ENCODE measurements at regions not wholly inside any gene's neighbourhood (a gene's known extent, or its start where the extent isn't known, plus 50 kb on each side); places are given as distances from the start of the nearest gene placed in this dataset.
A peak's percentile ranks its signal among the peaks of the same experiment; 100 is the strongest.

DNA sequence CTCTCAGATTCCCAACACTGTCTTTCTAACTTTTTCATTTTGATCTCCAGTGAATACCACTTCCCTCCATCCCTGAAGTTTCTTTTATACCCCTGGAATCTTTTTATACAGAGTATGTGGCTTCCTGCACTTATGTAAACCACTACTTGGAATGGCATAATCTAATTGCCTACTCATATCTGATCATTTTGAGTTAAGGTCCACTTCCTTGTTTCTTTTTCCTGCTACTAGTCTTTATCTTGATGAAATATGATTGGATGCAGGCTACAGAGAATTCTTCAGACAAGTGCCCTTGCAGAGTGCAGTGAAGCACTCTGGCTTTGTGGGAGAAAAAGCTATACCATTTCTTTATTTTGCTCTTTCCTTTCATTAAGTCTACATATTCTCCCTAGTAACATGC lies 325.3 kb upstream of the ADAMTS5 start:
- H3K79me2 ChIP-seq (ENCODE audit: control insufficient read depth, insufficient read depth, low read length, poor library complexity) = no peaks in the 10 kb centered on the region
- no peak overlapping the region for H2BK5ac ChIP-seq (ENCODE audit: low read depth, low read length, poor library complexity)
- H3K4ac ChIP-seq (ENCODE audit: low read depth, low read length) = no peak overlapping the region
- no peak overlapping the region for H2AK5ac ChIP-seq (ENCODE audit: low read length)
- H4K12ac ChIP-seq (ENCODE audit: low read depth, low read length) = no peak overlapping the region
- H3K9me3 ChIP-seq (ENCODE audit: insufficient read depth, low read depth, low read length) = no peaks in the 10 kb centered on the region
- H3K4me3 ChIP-seq (ENCODE audit: low read depth, low read length) = no peak overlapping the region
- no peak overlapping the region for H2BK12ac ChIP-seq (ENCODE audit: low read length)
- no peak overlapping the region for H2BK120ac ChIP-seq (ENCODE audit: insufficient read depth, low read length, poor library complexity)
- no peak overlapping the region for H4K91ac ChIP-seq (ENCODE audit: low read depth, low read length)
- no peak overlapping the region for H3K23ac ChIP-seq (ENCODE audit: low read length)
- no peaks in the 10 kb centered on the region for H3K79me1 ChIP-seq (ENCODE audit: low read length)
- no peak overlapping the region for H2AFZ ChIP-seq (ENCODE audit: insufficient read depth, low read length, poor library complexity)
- no peak overlapping the region for H3K27ac ChIP-seq (ENCODE audit: low read depth, low read length)
- DNase-seq = peak in 1 of 2 donors; percentile 9
- no peak overlapping the region for H3K18ac ChIP-seq (ENCODE audit: low read length)
- no peak overlapping the region for H4K8ac ChIP-seq (ENCODE audit: low read depth, low read length)
- no peaks in the 10 kb centered on the region for H3K36me3 ChIP-seq (ENCODE audit: control insufficient read depth in 1 of 2, insufficient read depth in 2 of 2, low read length in 2 of 2)
- no peak overlapping the region for H3K14ac ChIP-seq (ENCODE audit: low read length)
- H3K27me3 ChIP-seq (ENCODE audit: insufficient read depth, low read length) = no peaks in the 10 kb centered on the region
- no peak overlapping the region for H3K9ac ChIP-seq (ENCODE audit: low read length)
- no peak overlapping the region for H3K4me2 ChIP-seq (ENCODE audit: low read length)
- H3K4me1 ChIP-seq (ENCODE audit: control insufficient read depth in 1 of 2, insufficient read depth in 2 of 2, low read length in 2 of 2) = no peaks in the 10 kb centered on the region

GRCh38 chr21:27291006-27291405 lies 324.1 kb upstream of the ADAMTS5 start:
- Histone ChIP-seq H3K4ac (ENCODE audit: low read depth, low read length) (no peak overlapping the region), H3K4me3 (ENCODE audit: low read depth, low read length) (no peak overlapping the region), H3K4me2 (ENCODE audit: low read length) (no peak overlapping the region), H2AFZ (ENCODE audit: insufficient read depth, low read length, poor library complexity) (no peak overlapping the region), H3K9ac (ENCODE audit: low read length) (no peak overlapping the region), H3K4me1 (ENCODE audit: control insufficient read depth in 1 of 2, insufficient read depth in 2 of 2, low read length in 2 of 2) (no peaks in the 10 kb centered on the region), H3K9me3 (ENCODE audit: insufficient read depth, low read depth, low read length) (no peaks in the 10 kb centered on the region), H3K36me3 (ENCODE audit: control insufficient read depth in 1 of 2, insufficient read depth in 2 of 2, low read length in 2 of 2) (no peaks in the 10 kb centered on the region), H3K79me1 (ENCODE audit: low read length) (no peaks in the 10 kb centered on the region), H4K8ac (ENCODE audit: low read depth, low read length) (no peak overlapping the region), H2BK5ac (ENCODE audit: low read depth, low read length, poor library complexity) (no peak overlapping the region), H3K23ac (ENCODE audit: low read length) (no peak overlapping the region), H3K14ac (ENCODE audit: low read length) (no peak overlapping the region), H2AK5ac (ENCODE audit: low read length) (no peak overlapping the region), H3K79me2 (ENCODE audit: control insufficient read depth, insufficient read depth, low read length, poor library complexity) (no peaks in the 10 kb centered on the region), H2BK120ac (ENCODE audit: insufficient read depth, low read length, poor library complexity) (no peak overlapping the region), H4K12ac (ENCODE audit: low read depth, low read length) (no peak overlapping the region), H3K27me3 (ENCODE audit: insufficient read depth, low read length) (no peaks in the 10 kb centered on the region), H2BK12ac (ENCODE audit: low read length) (no peak overlapping the region), H3K27ac (ENCODE audit: low read depth, low read length) (no peak overlapping the region), H3K18ac (ENCODE audit: low read length) (no peak overlapping the region), H4K91ac (ENCODE audit: low read depth, low read length) (no peak overlapping the region)
- WGBS (ENCODE audit: extremely low coverage, insufficient coverage, insufficient read length) = no CpG with 5 or more reads among the region's 1 CpG
- peak; percentile 8 to 82 for DNase-seq

DNA sequence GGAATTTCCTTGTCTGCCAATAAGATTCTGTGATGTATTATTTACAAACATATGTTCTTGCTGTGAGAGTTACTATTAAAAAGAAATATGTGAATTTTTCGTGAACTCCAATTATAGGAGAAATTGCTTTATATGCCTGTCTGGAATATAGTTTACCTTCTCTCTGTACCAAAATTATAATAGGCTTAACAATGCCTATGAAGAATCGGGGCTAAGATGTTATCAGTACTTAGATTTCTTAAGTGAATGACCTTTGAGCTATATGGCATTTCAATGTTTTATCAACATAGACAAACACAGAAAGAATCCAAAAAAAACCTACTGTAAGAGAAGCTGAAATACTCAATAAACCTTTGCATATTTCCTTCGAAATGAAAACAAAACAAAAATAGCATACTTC lies 323.1 kb upstream of the ADAMTS5 start:
- Histone ChIP-seq H3K9me3 (ENCODE audit: insufficient read depth, low read depth, low read length) (no peaks in the 10 kb centered on the region), H4K91ac (ENCODE audit: low read depth, low read length) (no peak overlapping the region), H2AK5ac (ENCODE audit: low read length) (no peak overlapping the region), H3K4me1 (ENCODE audit: control insufficient read depth in 1 of 2, insufficient read depth in 2 of 2, low read length in 2 of 2) (no peaks in the 10 kb centered on the region), H3K4ac (ENCODE audit: low read depth, low read length) (no peak overlapping the region), H4K12ac (ENCODE audit: low read depth, low read length) (no peak overlapping the region), H3K4me2 (ENCODE audit: low read length) (no peak overlapping the region), H3K79me2 (ENCODE audit: control insufficient read depth, insufficient read depth, low read length, poor library complexity) (no peaks in the 10 kb centered on the region), H3K27ac (ENCODE audit: low read depth, low read length) (no peak overlapping the region), H3K23ac (ENCODE audit: low read length) (no peak overlapping the region), H3K79me1 (ENCODE audit: low read length) (no peaks in the 10 kb centered on the region), H2BK5ac (ENCODE audit: low read depth, low read length, poor library complexity) (no peak overlapping the region), H2BK120ac (ENCODE audit: insufficient read depth, low read length, poor library complexity) (no peak overlapping the region), H3K9ac (ENCODE audit: low read length) (no peak overlapping the region), H3K18ac (ENCODE audit: low read length) (no peak overlapping the region), H3K14ac (ENCODE audit: low read length) (no peak overlapping the region), H3K36me3 (ENCODE audit: control insufficient read depth in 1 of 2, insufficient read depth in 2 of 2, low read length in 2 of 2) (no peaks in the 10 kb centered on the region), H2AFZ (ENCODE audit: insufficient read depth, low read length, poor library complexity) (no peak overlapping the region), H2BK12ac (ENCODE audit: low read length) (no peak overlapping the region), H3K4me3 (ENCODE audit: low read depth, low read length) (no peak overlapping the region), H3K27me3 (ENCODE audit: insufficient read depth, low read length) (no peaks in the 10 kb centered on the region), H4K8ac (ENCODE audit: low read depth, low read length) (no peak overlapping the region)
- DNase-seq = peak in 1 of 2 donors; percentile 49
- WGBS (ENCODE audit: extremely low coverage, insufficient coverage, insufficient read length) = no CpG with 5 or more reads among the region's 3 CpGs

GRCh38 chr21:27286760-27287159 lies 319.9 kb upstream of the ADAMTS5 start:
- H4K12ac ChIP-seq (ENCODE audit: low read depth, low read length) = no peak overlapping the region
- H3K18ac ChIP-seq (ENCODE audit: low read length) = no peak overlapping the region
- H2BK12ac ChIP-seq (ENCODE audit: low read length) = no peak overlapping the region
- H3K79me2 ChIP-seq (ENCODE audit: control insufficient read depth, insufficient read depth, low read length, poor library complexity) = no peaks in the 10 kb centered on the region
- no peak overlapping the region for H3K23ac ChIP-seq (ENCODE audit: low read length)
- no peak overlapping the region for H3K4ac ChIP-seq (ENCODE audit: low read depth, low read length)
- no peak overlapping the region for H2BK5ac ChIP-seq (ENCODE audit: low read depth, low read length, poor library complexity)
- no peak overlapping the region for H2AK5ac ChIP-seq (ENCODE audit: low read length)
- no peak overlapping the region for H3K4me3 ChIP-seq (ENCODE audit: low read depth, low read length)
- no peaks in the 10 kb centered on the region for H3K4me1 ChIP-seq (ENCODE audit: control insufficient read depth in 1 of 2, insufficient read depth in 2 of 2, low read length in 2 of 2)
- no peak overlapping the region for H3K14ac ChIP-seq (ENCODE audit: low read length)
- no peak overlapping the region for H2BK120ac ChIP-seq (ENCODE audit: insufficient read depth, low read length, poor library complexity)
- H3K9me3 ChIP-seq (ENCODE audit: insufficient read depth, low read depth, low read length) = no peaks in the 10 kb centered on the region
- H2AFZ ChIP-seq (ENCODE audit: insufficient read depth, low read length, poor library complexity) = no peak overlapping the region
- H3K27me3 ChIP-seq (ENCODE audit: insufficient read depth, low read length) = no peaks in the 10 kb centered on the region
- no peak overlapping the region for H3K9ac ChIP-seq (ENCODE audit: low read length)
- DNase-seq = no peak
- H3K79me1 ChIP-seq (ENCODE audit: low read length) = no peaks in the 10 kb centered on the region
- H3K4me2 ChIP-seq (ENCODE audit: low read length) = no peak overlapping the region
- H3K27ac ChIP-seq (ENCODE audit: low read depth, low read length) = no peak overlapping the region
- H4K8ac ChIP-seq (ENCODE audit: low read depth, low read length) = no peak overlapping the region
- no peaks in the 10 kb centered on the region for H3K36me3 ChIP-seq (ENCODE audit: control insufficient read depth in 1 of 2, insufficient read depth in 2 of 2, low read length in 2 of 2)
- no peak overlapping the region for H4K91ac ChIP-seq (ENCODE audit: low read depth, low read length)

DNA sequence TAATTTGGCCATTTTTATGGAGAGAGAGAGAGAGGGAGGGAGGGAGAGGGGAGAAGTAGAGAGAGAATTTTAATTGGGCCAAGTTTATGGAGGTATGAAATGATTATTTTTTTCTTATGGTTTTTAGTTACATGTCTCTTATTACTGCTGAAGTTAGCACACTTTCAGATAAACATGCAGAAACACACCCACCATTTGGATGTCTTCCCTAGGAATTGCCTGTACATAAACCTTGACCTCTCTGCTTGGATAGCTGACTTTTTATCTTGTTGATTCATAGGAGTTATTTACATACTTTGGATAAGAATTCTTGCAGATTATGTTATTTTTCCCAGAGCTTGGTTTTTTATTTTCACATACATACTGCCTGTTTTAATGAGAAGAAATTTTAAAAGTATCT lies 310.2 kb upstream of the ADAMTS5 start:
- no peak overlapping the region for H3K27ac ChIP-seq (ENCODE audit: low read depth, low read length)

More for the DNA sequence above, 310.2 kb upstream of the ADAMTS5 start:
- Histone ChIP-seq H4K12ac (ENCODE audit: low read depth, low read length) (no peak overlapping the region), H3K23ac (ENCODE audit: low read length) (no peak overlapping the region), H3K4ac (ENCODE audit: low read depth, low read length) (no peak overlapping the region), H3K4me1 (ENCODE audit: control insufficient read depth in 1 of 2, insufficient read depth in 2 of 2, low read length in 2 of 2) (no peaks in the 10 kb centered on the region), H2BK120ac (ENCODE audit: insufficient read depth, low read length, poor library complexity) (no peak overlapping the region), H3K14ac (ENCODE audit: low read length) (no peak overlapping the region), H3K18ac (ENCODE audit: low read length) (no peak overlapping the region), H3K79me1 (ENCODE audit: low read length) (no peaks in the 10 kb centered on the region), H2AK5ac (ENCODE audit: low read length) (no peak overlapping the region), H3K9me3 (ENCODE audit: insufficient read depth, low read depth, low read length) (no peaks in the 10 kb centered on the region), H4K91ac (ENCODE audit: low read depth, low read length) (no peak overlapping the region), H2BK12ac (ENCODE audit: low read length) (no peak overlapping the region), H3K4me3 (ENCODE audit: low read depth, low read length) (no peak overlapping the region), H3K4me2 (ENCODE audit: low read length) (no peak overlapping the region), H3K36me3 (ENCODE audit: control insufficient read depth in 1 of 2, insufficient read depth in 2 of 2, low read length in 2 of 2) (no peaks in the 10 kb centered on the region), H3K9ac (ENCODE audit: low read length) (no peak overlapping the region), H3K79me2 (ENCODE audit: control insufficient read depth, insufficient read depth, low read length, poor library complexity) (no peaks in the 10 kb centered on the region), H2BK5ac (ENCODE audit: low read depth, low read length, poor library complexity) (no peak overlapping the region), H2AFZ (ENCODE audit: insufficient read depth, low read length, poor library complexity) (no peak overlapping the region), H3K27me3 (ENCODE audit: insufficient read depth, low read length) (no peaks in the 10 kb centered on the region), H4K8ac (ENCODE audit: low read depth, low read length) (no peak overlapping the region)
- DNase-seq = no peak
